HUES48 (cell line): ENCODE measurements at regions not wholly inside any gene's neighbourhood (a gene's known extent, or its start where the extent isn't known, plus 50 kb on each side); places are given as distances from the start of the nearest gene placed in this dataset.

ENCODE experiments used
- H3K27ac ChIP-seq: one replicate; pipeline ENCODE4 v1.7.0; 2013; ENCODE audit warnings: low read depth, low read length, inconsistent platforms
- H3K27me3 ChIP-seq: 2 replicates; pipeline ENCODE4 v1.6.1; 2013; ENCODE audit warnings: mild to moderate bottlenecking, low read length; ENCODE audit not compliant: control insufficient read depth, insufficient read depth
- H3K36me3 ChIP-seq: 2 replicates; pipeline ENCODE4 v1.6.1; 2013; ENCODE audit warnings: low read length; ENCODE audit not compliant: control insufficient read depth, insufficient read depth
- H3K4me1 ChIP-seq: 2 replicates; pipeline ENCODE4 v1.6.1; 2013; ENCODE audit warnings: mild to moderate bottlenecking, low read length; ENCODE audit not compliant: control insufficient read depth, insufficient read depth
- H3K4me3 ChIP-seq: 2 replicates; pipeline ENCODE4 v1.5.1; 2013; ENCODE audit warnings: mild to moderate bottlenecking, low read depth, low read length
- H3K9ac ChIP-seq: 2 replicates; pipeline ENCODE4 v1.6.1; 2013; ENCODE audit warnings: mild to moderate bottlenecking, low read depth, low read length, moderate library complexity
- H3K9me3 ChIP-seq: 2 replicates; pipeline ENCODE4 v1.6.1; 2013; ENCODE audit warnings: low read length; ENCODE audit not compliant: control insufficient read depth, insufficient read depth

- no peak overlapping the region for H3K9ac ChIP-seq
- H3K27ac ChIP-seq: no peak overlapping the region
- no peak overlapping the region for H3K4me3 ChIP-seq
- H3K36me3 ChIP-seq: no peaks in the 10 kb centered on the region
- no peaks in the 10 kb centered on the region for H3K27me3 ChIP-seq
- no peaks in the 10 kb centered on the region for H3K9me3 ChIP-seq
- H3K4me1 ChIP-seq: no peaks in the 10 kb centered on the region
These were observed 517.3 kb downstream of the MFSD1 start for GRCh38 chr3:159319156-159319555.

- Histone ChIP-seq H3K27ac (no peak overlapping the region), H3K36me3 (no peaks in the 10 kb centered on the region), H3K9ac (no peak overlapping the region), H3K4me3 (no peak overlapping the region), H3K4me1 (no peaks in the 10 kb centered on the region), H3K27me3 (no peaks in the 10 kb centered on the region), H3K9me3 (no peaks in the 10 kb centered on the region)
These were observed 520.6 kb downstream of the MFSD1 start for GRCh38 chr3:159322322-159322939.

GRCh38 chr3:159323848-159324247 is 522.0 kb downstream of the MFSD1 start:
- no peak overlapping the region for H3K27ac ChIP-seq
- no peak overlapping the region for H3K9ac ChIP-seq
- no peaks in the 10 kb centered on the region for H3K9me3 ChIP-seq
- no peaks in the 10 kb centered on the region for H3K27me3 ChIP-seq
- H3K4me3 ChIP-seq: no peak overlapping the region
- H3K36me3 ChIP-seq: no peaks in the 10 kb centered on the region
- H3K4me1 ChIP-seq: no peaks in the 10 kb centered on the region

- Histone ChIP-seq H3K4me3 (no peak overlapping the region), H3K9me3 (no peaks in the 10 kb centered on the region), H3K27me3 (no peaks in the 10 kb centered on the region), H3K4me1 (no peaks in the 10 kb centered on the region), H3K36me3 (no peaks in the 10 kb centered on the region), H3K27ac (no peak overlapping the region), H3K9ac (no peak overlapping the region)
These were observed 525.1 kb downstream of the MFSD1 start for GRCh38 chr3:159326998-159327397.

GRCh38 chr3:159332535-159333099 is 530.8 kb downstream of the MFSD1 start:
- no peaks in the 10 kb centered on the region for H3K4me1 ChIP-seq
- no peaks in the 10 kb centered on the region for H3K27me3 ChIP-seq
- no peak overlapping the region for H3K4me3 ChIP-seq
- no peak overlapping the region for H3K9ac ChIP-seq
- no peaks in the 10 kb centered on the region for H3K9me3 ChIP-seq
- H3K27ac ChIP-seq: no peak overlapping the region
- H3K36me3 ChIP-seq: no peaks in the 10 kb centered on the region

- Histone ChIP-seq H3K27me3 (no peaks in the 10 kb centered on the region), H3K27ac (no peak overlapping the region), H3K9ac (no peak overlapping the region), H3K4me3 (no peak overlapping the region), H3K36me3 (no peaks in the 10 kb centered on the region), H3K4me1 (no peaks in the 10 kb centered on the region), H3K9me3 (peaks cover 6% of the 10 kb centered on the region; the same call in 1 of the 2 replicates)
These were observed 537.3 kb downstream of the MFSD1 start for GRCh38 chr3:159339131-159339530.

GRCh38 chr3:159340877-159341500 is 539.1 kb downstream of the MFSD1 start:
- Histone ChIP-seq H3K9ac (no peak overlapping the region), H3K4me1 (no peaks in the 10 kb centered on the region), H3K27me3 (no peaks in the 10 kb centered on the region), H3K9me3 (peaks cover 6% of the 10 kb centered on the region; the same call in 1 of the 2 replicates), H3K36me3 (no peaks in the 10 kb centered on the region), H3K27ac (no peak overlapping the region), H3K4me3 (no peak overlapping the region)

GRCh38 chr3:159346271-159346903 is 544.5 kb downstream of the MFSD1 start:
- H3K4me1 ChIP-seq: no peaks in the 10 kb centered on the region
- no peaks in the 10 kb centered on the region for H3K9me3 ChIP-seq
- H3K27ac ChIP-seq: no peak overlapping the region
- no peak overlapping the region for H3K4me3 ChIP-seq
- no peaks in the 10 kb centered on the region for H3K36me3 ChIP-seq
- H3K9ac ChIP-seq: no peak overlapping the region
- H3K27me3 ChIP-seq: no peaks in the 10 kb centered on the region

GRCh38 chr3:159348431-159348830 is 546.6 kb downstream of the MFSD1 start:
- H3K9me3 ChIP-seq: no peaks in the 10 kb centered on the region
- no peak overlapping the region for H3K27ac ChIP-seq
- H3K4me1 ChIP-seq: no peaks in the 10 kb centered on the region
- H3K9ac ChIP-seq: no peak overlapping the region
- H3K27me3 ChIP-seq: no peaks in the 10 kb centered on the region
- no peak overlapping the region for H3K4me3 ChIP-seq
- no peaks in the 10 kb centered on the region for H3K36me3 ChIP-seq

- Histone ChIP-seq H3K27me3 (no peaks in the 10 kb centered on the region), H3K9ac (no peak overlapping the region), H3K36me3 (no peaks in the 10 kb centered on the region), H3K9me3 (no peaks in the 10 kb centered on the region), H3K4me1 (peaks cover 10% of the 10 kb centered on the region; the same call in 1 of the 2 replicates), H3K4me3 (no peak overlapping the region), H3K27ac (no peak overlapping the region)
These were observed 554.8 kb downstream of the MFSD1 start for GRCh38 chr3:159356606-159357005.

- H3K27ac ChIP-seq: no peak overlapping the region
These were observed 562.7 kb downstream of the MFSD1 start for GRCh38 chr3:159364511-159364910.

More at GRCh38 chr3:159364511-159364910, 562.7 kb downstream of the MFSD1 start:
- Histone ChIP-seq H3K4me3 (no peak overlapping the region), H3K9ac (no peak overlapping the region), H3K4me1 (no peaks in the 10 kb centered on the region), H3K9me3 (no peaks in the 10 kb centered on the region), H3K36me3 (no peaks in the 10 kb centered on the region), H3K27me3 (no peaks in the 10 kb centered on the region)
